Panc1 (cell line): ENCODE measurements at regions not wholly inside any gene's neighbourhood (a gene's known extent, or its start where the extent isn't known, plus 50 kb on each side); places are given as distances from the start of the nearest gene placed in this dataset.

Experiments used
- ATAC-seq: fragments of 200-7000 bp; cut with Tn5 transposase; 2 replicates; pipeline ENCODE4 v1.9.1; 2020; ENCODE audit warnings: mild to moderate bottlenecking, moderate library complexity
- BruUV-seq: library from RNA; stranded (reverse); fragments of 400-500 nt; replicated peaks from 2 replicates; lab custom pipeline; 2021; lab: Mats Ljungman, UMichigan
- CTCF ChIA-PET: fragments of 300-600 bp; sonication (Branson Sonifier 250); formaldehyde crosslinking; loops from one replicate; lab custom pipeline; 2022; ENCODE audit warnings: antibody characterized with exemption; lab: Charles Lee
- POLR2A ChIA-PET: fragments of 300-600 bp; sonication (Branson Sonifier 250); formaldehyde crosslinking; loops from one replicate; lab custom pipeline; 2022; ENCODE audit warnings: antibody characterized with exemption; lab: Charles Lee
- DNase-seq: peaks from one replicate; pipeline ENCODE4 v3.0.0-alpha.2; 2010; ENCODE audit warnings: low read depth, low spot score
- H3K27ac ChIP-seq: 2 replicates; pipeline ENCODE4 v1.5.1; 2011; ENCODE audit warnings: mild to moderate bottlenecking, low read length, inconsistent platforms
- H3K27me3 ChIP-seq: fragments of 200-500 bp; sonication (Bioruptor generic); 2 replicates; pipeline ENCODE4 v1.6.0; 2014; ENCODE audit warnings: low read length, inconsistent platforms; ENCODE audit not compliant: control insufficient read depth, insufficient read depth
- H3K36me3 ChIP-seq: fragments of 200-500 bp; sonication (Bioruptor generic); 2 replicates; pipeline ENCODE4 v1.5.1; 2014; ENCODE audit warnings: inconsistent platforms, mild to moderate bottlenecking, low read length, moderate library complexity; ENCODE audit not compliant: control insufficient read depth, insufficient read depth
- H3K4me1 ChIP-seq: 2 replicates; pipeline ENCODE4 v1.5.1; 2011; ENCODE audit warnings: inconsistent platforms, mild to moderate bottlenecking, low read length, moderate library complexity; ENCODE audit not compliant: control insufficient read depth, insufficient read depth
- H3K4me3 ChIP-seq, 2 experiments: 2 replicates each; pipeline ENCODE4 v1.5.1; 2011 to 2012; ENCODE audit warnings: low read depth in 2 of 2, low read length in 2 of 2, mild to moderate bottlenecking in 2 of 2, inconsistent platforms in 1 of 2, moderate library complexity in 1 of 2
- H3K9me3 ChIP-seq: fragments of 200-500 bp; sonication (Bioruptor generic); 2 replicates; pipeline ENCODE4 v1.5.1; 2014; ENCODE audit warnings: low read depth, mild to moderate bottlenecking, inconsistent platforms, low read length, moderate library complexity; ENCODE audit not compliant: control insufficient read depth, insufficient read depth
- POLR2AphosphoS5 ChIP-seq: IDR thresholded peaks from 2 replicates; pipeline ENCODE4 v1.6.1; 2012; ENCODE audit warnings: mild to moderate bottlenecking, low read depth, low read length, moderate library complexity
- SIN3A ChIP-seq: IDR thresholded peaks from 2 replicates; pipeline ENCODE4 v1.6.1; 2012; ENCODE audit warnings: low read depth, mild to moderate bottlenecking, low read length, moderate library complexity, borderline replicate concordance; ENCODE audit not compliant: insufficient read depth
- TCF7L2 ChIP-seq: IDR thresholded peaks from 2 replicates; pipeline ENCODE4 v1.6.1; 2011; ENCODE audit warnings: mild to moderate bottlenecking, low read depth, low read length, inconsistent platforms
- in situ Hi-C: cut with HindIII; loops from 2 replicates; pipeline ENCODE4 v1.10.0; 2016; ENCODE audit warnings: low sequenced_read_pairs, low pct_unique_long_range_greater_than_20kb
- intact Hi-C: fragments of 100-400 bp; cut with micrococcal nuclease; formaldehyde crosslinking; loops from one replicate; pipeline ENCODE4 v1.10.0; 2022; ENCODE audit not compliant: unreplicated experiment
- TF ChIP-seq, protein P1 (sequence below): fragments of 450-650 bp; IDR thresholded peaks from 2 replicates; pipeline ENCODE4 v1.5.1; 2017; ENCODE audit warnings: mild to moderate bottlenecking
- TF ChIP-seq, protein P2 (sequence below), 2 experiments: IDR thresholded peaks; 2 replicates each; pipeline ENCODE4 v1.6.1; 2011 to 2012; ENCODE audit warnings: low read depth in 2 of 2, control low read depth in 1 of 2, low read length in 1 of 2, mild to moderate bottlenecking in 1 of 2, moderate library complexity in 1 of 2; ENCODE audit not compliant: insufficient read depth in 1 of 2

GRCh38 chr13:40228496-40228895 is 437.9 kb downstream of the FOXO1 start:
- ATAC-seq, result no peak
- Histone ChIP-seq H3K36me3 (no peaks in the 10 kb centered on the region), H3K9me3 (no peaks in the 10 kb centered on the region), H3K4me3 (no peak overlapping the region), H3K27me3 (no peaks in the 10 kb centered on the region), H3K27ac (no peak overlapping the region), H3K4me1 (no peaks in the 10 kb centered on the region)
- BruUV-seq, result no TSS peak
- intact Hi-C loops (no loop called here), in situ Hi-C loops (no loop called here)
- TF ChIP-seq SIN3A (no peak), POLR2AphosphoS5 (no peak), TCF7L2 (no peak)
- TF ChIP-seq, protein P1, sequence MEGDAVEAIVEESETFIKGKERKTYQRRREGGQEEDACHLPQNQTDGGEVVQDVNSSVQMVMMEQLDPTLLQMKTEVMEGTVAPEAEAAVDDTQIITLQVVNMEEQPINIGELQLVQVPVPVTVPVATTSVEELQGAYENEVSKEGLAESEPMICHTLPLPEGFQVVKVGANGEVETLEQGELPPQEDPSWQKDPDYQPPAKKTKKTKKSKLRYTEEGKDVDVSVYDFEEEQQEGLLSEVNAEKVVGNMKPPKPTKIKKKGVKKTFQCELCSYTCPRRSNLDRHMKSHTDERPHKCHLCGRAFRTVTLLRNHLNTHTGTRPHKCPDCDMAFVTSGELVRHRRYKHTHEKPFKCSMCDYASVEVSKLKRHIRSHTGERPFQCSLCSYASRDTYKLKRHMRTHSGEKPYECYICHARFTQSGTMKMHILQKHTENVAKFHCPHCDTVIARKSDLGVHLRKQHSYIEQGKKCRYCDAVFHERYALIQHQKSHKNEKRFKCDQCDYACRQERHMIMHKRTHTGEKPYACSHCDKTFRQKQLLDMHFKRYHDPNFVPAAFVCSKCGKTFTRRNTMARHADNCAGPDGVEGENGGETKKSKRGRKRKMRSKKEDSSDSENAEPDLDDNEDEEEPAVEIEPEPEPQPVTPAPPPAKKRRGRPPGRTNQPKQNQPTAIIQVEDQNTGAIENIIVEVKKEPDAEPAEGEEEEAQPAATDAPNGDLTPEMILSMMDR, result no peak
- TF ChIP-seq, protein P2, sequence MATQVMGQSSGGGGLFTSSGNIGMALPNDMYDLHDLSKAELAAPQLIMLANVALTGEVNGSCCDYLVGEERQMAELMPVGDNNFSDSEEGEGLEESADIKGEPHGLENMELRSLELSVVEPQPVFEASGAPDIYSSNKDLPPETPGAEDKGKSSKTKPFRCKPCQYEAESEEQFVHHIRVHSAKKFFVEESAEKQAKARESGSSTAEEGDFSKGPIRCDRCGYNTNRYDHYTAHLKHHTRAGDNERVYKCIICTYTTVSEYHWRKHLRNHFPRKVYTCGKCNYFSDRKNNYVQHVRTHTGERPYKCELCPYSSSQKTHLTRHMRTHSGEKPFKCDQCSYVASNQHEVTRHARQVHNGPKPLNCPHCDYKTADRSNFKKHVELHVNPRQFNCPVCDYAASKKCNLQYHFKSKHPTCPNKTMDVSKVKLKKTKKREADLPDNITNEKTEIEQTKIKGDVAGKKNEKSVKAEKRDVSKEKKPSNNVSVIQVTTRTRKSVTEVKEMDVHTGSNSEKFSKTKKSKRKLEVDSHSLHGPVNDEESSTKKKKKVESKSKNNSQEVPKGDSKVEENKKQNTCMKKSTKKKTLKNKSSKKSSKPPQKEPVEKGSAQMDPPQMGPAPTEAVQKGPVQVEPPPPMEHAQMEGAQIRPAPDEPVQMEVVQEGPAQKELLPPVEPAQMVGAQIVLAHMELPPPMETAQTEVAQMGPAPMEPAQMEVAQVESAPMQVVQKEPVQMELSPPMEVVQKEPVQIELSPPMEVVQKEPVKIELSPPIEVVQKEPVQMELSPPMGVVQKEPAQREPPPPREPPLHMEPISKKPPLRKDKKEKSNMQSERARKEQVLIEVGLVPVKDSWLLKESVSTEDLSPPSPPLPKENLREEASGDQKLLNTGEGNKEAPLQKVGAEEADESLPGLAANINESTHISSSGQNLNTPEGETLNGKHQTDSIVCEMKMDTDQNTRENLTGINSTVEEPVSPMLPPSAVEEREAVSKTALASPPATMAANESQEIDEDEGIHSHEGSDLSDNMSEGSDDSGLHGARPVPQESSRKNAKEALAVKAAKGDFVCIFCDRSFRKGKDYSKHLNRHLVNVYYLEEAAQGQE (IDR thresholded peaks at IDR 0.05; ENCODE audit: insufficient read depth in 1 of 2, low read depth in 2 of 2, low read length in 1 of 2), result no peak
- CTCF ChIA-PET, result no interaction called here
- POLR2A ChIA-PET, result no interaction called here
- DNase-seq, result no peak

- CTCF ChIA-PET, result no interaction called here
These were observed 437.5 kb downstream of the FOXO1 start for GRCh38 chr13:40228990-40229389.

More at GRCh38 chr13:40228990-40229389, 437.5 kb downstream of the FOXO1 start:
- Histone ChIP-seq H3K4me1 (no peaks in the 10 kb centered on the region), H3K4me3 (no peak overlapping the region), H3K9me3 (no peaks in the 10 kb centered on the region), H3K27ac (no peak overlapping the region), H3K27me3 (no peaks in the 10 kb centered on the region), H3K36me3 (no peaks in the 10 kb centered on the region)
- in situ Hi-C loops (no loop called here), intact Hi-C loops (no loop called here)
- POLR2A ChIA-PET, result no interaction called here
- BruUV-seq, result no TSS peak
- DNase-seq, result no peak
- TF ChIP-seq, protein P1, result no peak
- TF ChIP-seq, protein P2 (IDR thresholded peaks at IDR 0.05; ENCODE audit: insufficient read depth in 1 of 2, low read depth in 2 of 2, low read length in 1 of 2), result no peak
- TF ChIP-seq SIN3A (no peak), TCF7L2 (no peak), POLR2AphosphoS5 (no peak)
- no peak for ATAC-seq
